H9 (cell line): ENCODE measurements at regions not wholly inside any gene's neighbourhood (a gene's known extent, or its start where the extent isn't known, plus 50 kb on each side); places are given as distances from the start of the nearest gene placed in this dataset.

Experiments used
- DNase-seq: peaks from one replicate; pipeline ENCODE4 v3.0.0-alpha.2; 2017
- H2AFZ ChIP-seq: one replicate; pipeline ENCODE4 v1.6.1; 2013; ENCODE audit warnings: mild to moderate bottlenecking, low read length, control low read depth, moderate library complexity
- H2AK5ac ChIP-seq: 2 replicates; pipeline ENCODE4 v1.6.1; 2013; ENCODE audit warnings: low read length, control low read depth, mixed read lengths; ENCODE audit not compliant: insufficient read length
- H2BK120ac ChIP-seq: one replicate; pipeline ENCODE4 v1.6.1; 2013; ENCODE audit warnings: low read depth, mild to moderate bottlenecking, low read length, control low read depth, inconsistent platforms; ENCODE audit not compliant: poor library complexity, severe bottlenecking
- H2BK12ac ChIP-seq: 2 replicates; pipeline ENCODE4 v1.6.1; 2013; ENCODE audit warnings: low read length, control low read depth, mixed read lengths, low read depth; ENCODE audit not compliant: insufficient read length
- H2BK15ac ChIP-seq: 2 replicates; pipeline ENCODE4 v1.6.1; 2013; ENCODE audit warnings: low read depth, low read length, control low read depth
- H2BK20ac ChIP-seq: one replicate; pipeline ENCODE4 v1.6.1; 2013; ENCODE audit warnings: low read depth, mild to moderate bottlenecking, low read length, control low read depth, inconsistent platforms; ENCODE audit not compliant: poor library complexity, severe bottlenecking
- H2BK5ac ChIP-seq: 2 replicates; pipeline ENCODE4 v1.6.1; 2013; ENCODE audit warnings: low read length, control low read depth, mixed read lengths; ENCODE audit not compliant: insufficient read length
- H3K14ac ChIP-seq: 2 replicates; pipeline ENCODE4 v1.6.1; 2013; ENCODE audit warnings: low read length, control low read depth; ENCODE audit not compliant: insufficient read depth
- H3K18ac ChIP-seq: 2 replicates; pipeline ENCODE4 v1.6.1; 2013; ENCODE audit warnings: low read depth, mild to moderate bottlenecking, mixed read lengths, low read length, control low read depth; ENCODE audit not compliant: insufficient read length
- H3K23ac ChIP-seq: 2 replicates; pipeline ENCODE4 v1.6.1; 2013; ENCODE audit warnings: low read length, control low read depth, mixed read lengths, low read depth; ENCODE audit not compliant: insufficient read length
- H3K23me2 ChIP-seq: 2 replicates; pipeline ENCODE4 v1.6.1; 2013; ENCODE audit warnings: low read depth, mild to moderate bottlenecking, mixed read lengths, low read length, control low read depth; ENCODE audit not compliant: insufficient read length, poor library complexity, severe bottlenecking
- H3K27ac ChIP-seq: 2 replicates; pipeline ENCODE4 v1.5.1; 2013; ENCODE audit warnings: low read length, control low read depth, mixed read lengths, low read depth; ENCODE audit not compliant: insufficient read length
- H3K27me3 ChIP-seq: 2 replicates; pipeline ENCODE4 v1.6.1; 2013; ENCODE audit warnings: low read length, control low read depth, inconsistent platforms; ENCODE audit not compliant: insufficient read depth
- H3K4ac ChIP-seq: 2 replicates; pipeline ENCODE4 v1.6.1; 2013; ENCODE audit warnings: low read depth, mild to moderate bottlenecking, control low read depth, inconsistent platforms, low read length, moderate library complexity
- H3K4me1 ChIP-seq: 2 replicates; pipeline ENCODE4 v1.6.1; 2013; ENCODE audit warnings: low read length, control low read depth, inconsistent platforms; ENCODE audit not compliant: insufficient read depth
- H3K4me2 ChIP-seq: 2 replicates; pipeline ENCODE4 v1.6.1; 2013; ENCODE audit warnings: low read length, control low read depth, mixed read lengths; ENCODE audit not compliant: insufficient read length, insufficient read depth
- H3K56ac ChIP-seq: 2 replicates; pipeline ENCODE4 v1.6.1; 2013; ENCODE audit warnings: low read depth, mild to moderate bottlenecking, mixed read lengths, low read length, control low read depth; ENCODE audit not compliant: insufficient read length
- H3K79me1 ChIP-seq: 2 replicates; pipeline ENCODE4 v1.6.1; 2013; ENCODE audit warnings: low read depth, mild to moderate bottlenecking, moderate library complexity, low read length, control low read depth, inconsistent platforms; ENCODE audit not compliant: insufficient read depth, poor library complexity, severe bottlenecking
- H3K79me2 ChIP-seq: 2 replicates; pipeline ENCODE4 v1.6.1; 2013; ENCODE audit warnings: low read length, control low read depth, inconsistent platforms; ENCODE audit not compliant: insufficient read depth
- H3K9ac ChIP-seq: 2 replicates; pipeline ENCODE4 v1.6.1; 2013; ENCODE audit warnings: low read length, control low read depth, mixed read lengths; ENCODE audit not compliant: insufficient read length; ENCODE audit errors: extremely low read depth
- H3K9me3 ChIP-seq: one replicate; pipeline ENCODE4 v1.6.1; 2013; ENCODE audit warnings: low read depth, low read length, inconsistent platforms; ENCODE audit not compliant: control insufficient read depth
- H3T11ph ChIP-seq: one replicate; pipeline ENCODE4 v1.6.1; 2013; ENCODE audit warnings: mild to moderate bottlenecking, low read length, control low read depth, inconsistent platforms
- H4K20me1 ChIP-seq: one replicate; pipeline ENCODE4 v1.6.1; 2013; ENCODE audit not compliant: control insufficient read depth, insufficient read length, insufficient read depth
- H4K5ac ChIP-seq: 2 replicates; pipeline ENCODE4 v1.6.1; 2013; ENCODE audit warnings: low read depth, mild to moderate bottlenecking, mixed read lengths, low read length, control low read depth; ENCODE audit not compliant: insufficient read length
- H4K8ac ChIP-seq: replicated peaks from 2 replicates; pipeline ENCODE4 v1.6.1; 2013; ENCODE audit warnings: low read length, control low read depth, mixed read lengths, low read depth; ENCODE audit not compliant: insufficient read length
- H4K91ac ChIP-seq: 2 replicates; pipeline ENCODE4 v1.6.1; 2013; ENCODE audit warnings: low read depth, mild to moderate bottlenecking, moderate library complexity, mixed read lengths, low read length, control low read depth; ENCODE audit not compliant: insufficient read length
- H3K27ac Mint-ChIP-seq, 3 experiments: 2 replicates in 2 of 3; 3 replicates in 1 of 3; pipeline ENCODE4 v1.8.0; 2020 to 2021; ENCODE audit warnings: mixed read lengths in 3 of 3, mild to moderate bottlenecking in 1 of 3, moderate library complexity in 1 of 3
- H3K27me3 Mint-ChIP-seq: 2 replicates; pipeline ENCODE4 v1.8.0; 2021; ENCODE audit warnings: low read depth, mild to moderate bottlenecking, moderate library complexity, mixed read lengths
- H3K36me3 Mint-ChIP-seq, 3 experiments: 2 replicates in 2 of 3; 3 replicates in 1 of 3; pipeline ENCODE4 v1.8.0; 2020 to 2021; ENCODE audit warnings: low read depth in 3 of 3, mixed read lengths in 3 of 3; ENCODE audit not compliant: insufficient read depth in 1 of 3
- H3K4me1 Mint-ChIP-seq, 2 experiments: 2 replicates each; pipeline ENCODE4 v1.8.0; 2020; ENCODE audit warnings: mixed read lengths in 2 of 2
- H3K4me3 Mint-ChIP-seq, 2 experiments: 2 replicates in 1 of 2; 3 replicates in 1 of 2; pipeline ENCODE4 v1.8.0; 2020 to 2021; ENCODE audit warnings: mild to moderate bottlenecking in 2 of 2, mixed read lengths in 2 of 2, moderate library complexity in 1 of 2
- H3K9me3 Mint-ChIP-seq, 2 experiments: 2 replicates in 1 of 2; 3 replicates in 1 of 2; pipeline ENCODE4 v1.8.0; 2020; ENCODE audit warnings: mild to moderate bottlenecking in 2 of 2, mixed read lengths in 2 of 2, moderate library complexity in 1 of 2
- CTCF ChIP-seq: fragments of 200-600 bp; sonication (generic); conservative IDR thresholded peaks from 3 replicates; pipeline ENCODE4 v1.8.0; 2021; ENCODE audit warnings: antibody characterized with exemption, mild to moderate bottlenecking
- WGBS: extraction: QIAGEN DNeasy Blood & Tissue Kit; methylation state at CpG from one replicate; pipeline ENCODE4 v1.1.7; 2013; ENCODE audit warnings: missing lambda C conversion rate, low lambda C conversion rate, mixed read lengths; ENCODE audit not compliant: insufficient read length; ENCODE audit errors: extremely low coverage; 5-methylcytosine and 5-hydroxymethylcytosine counted together

- peak overlapping the region in 1 of 3 experiments; percentile 16; a peak in 3 of 7 replicates for H3K27ac Mint-ChIP-seq
- H4K20me1 ChIP-seq: no peaks in the 10 kb centered on the region
- no peak overlapping the region for H3K23ac ChIP-seq
- no peaks in the 10 kb centered on the region for H3K9me3 ChIP-seq
- no peaks in the 10 kb centered on the region; the same call in none of the 2 replicates for H3K4me1 ChIP-seq
- H3K27me3 ChIP-seq: no peaks in the 10 kb centered on the region
- no peak overlapping the region for H3K14ac ChIP-seq
- H2BK20ac ChIP-seq: no peak overlapping the region
- H3K23me2 ChIP-seq: no peaks in the 10 kb centered on the region
- H3K4me1 Mint-ChIP-seq: peaks cover 28 to 30% of the 10 kb centered on the region in 2 experiments
- peak overlapping the region in 1 of 2 experiments; percentile 12; a peak in 1 of 5 replicates for H3K4me3 Mint-ChIP-seq
- H3K9ac ChIP-seq: no peak overlapping the region
- H2AK5ac ChIP-seq: no peak overlapping the region
- H2BK12ac ChIP-seq: no peak overlapping the region
- H3K4ac ChIP-seq: no peak overlapping the region
- H3K79me2 ChIP-seq: no peaks in the 10 kb centered on the region
- H2BK5ac ChIP-seq: no peak overlapping the region
- H2BK120ac ChIP-seq: no peak overlapping the region
- DNase-seq: peak; percentile 71
- H3K18ac ChIP-seq: no peak overlapping the region
- no peak overlapping the region for H4K91ac ChIP-seq
- no peak overlapping the region for H4K5ac ChIP-seq
- no peaks in the 10 kb centered on the region for H3K79me1 ChIP-seq
- no peak overlapping the region for H2BK15ac ChIP-seq
- peaks cover 5% of the 10 kb centered on the region for H3K27me3 Mint-ChIP-seq
- no peak overlapping the region for H3T11ph ChIP-seq
- no CpG with 5 or more reads among the region's 9 CpGs for WGBS
- no peak overlapping the region for H3K27ac ChIP-seq
- no peak overlapping the region for H3K56ac ChIP-seq
- H3K36me3 Mint-ChIP-seq: peaks cover 4 to 12% (median 6%) of the 10 kb centered on the region in 3 experiments
- peaks cover 11 to 15% of the 10 kb centered on the region in 2 experiments for H3K9me3 Mint-ChIP-seq
- TF ChIP-seq CTCF: no peak
- H3K4me2 ChIP-seq: no peak overlapping the region
- H2AFZ ChIP-seq: no peak overlapping the region
- H4K8ac ChIP-seq: no peak overlapping the region
These were observed 103.0 kb downstream of the HNRNPLL start for GRCh38 chr2:38499548-38500282.
